H9 (cell line): ENCODE measurements at regions not wholly inside any gene's neighbourhood (a gene's known extent, or its start where the extent isn't known, plus 50 kb on each side); places are given as distances from the start of the nearest gene placed in this dataset.

Source experiments
- DNase-seq: peaks from one replicate; pipeline ENCODE4 v3.0.0-alpha.2; 2017
- H2AFZ ChIP-seq: one replicate; pipeline ENCODE4 v1.6.1; 2013; ENCODE audit warnings: mild to moderate bottlenecking, low read length, control low read depth, moderate library complexity
- H2AK5ac ChIP-seq: 2 replicates; pipeline ENCODE4 v1.6.1; 2013; ENCODE audit warnings: low read length, control low read depth, mixed read lengths; ENCODE audit not compliant: insufficient read length
- H2BK120ac ChIP-seq: one replicate; pipeline ENCODE4 v1.6.1; 2013; ENCODE audit warnings: low read depth, mild to moderate bottlenecking, low read length, control low read depth, inconsistent platforms; ENCODE audit not compliant: poor library complexity, severe bottlenecking
- H2BK12ac ChIP-seq: 2 replicates; pipeline ENCODE4 v1.6.1; 2013; ENCODE audit warnings: low read length, control low read depth, mixed read lengths, low read depth; ENCODE audit not compliant: insufficient read length
- H2BK15ac ChIP-seq: 2 replicates; pipeline ENCODE4 v1.6.1; 2013; ENCODE audit warnings: low read depth, low read length, control low read depth
- H2BK20ac ChIP-seq: one replicate; pipeline ENCODE4 v1.6.1; 2013; ENCODE audit warnings: low read depth, mild to moderate bottlenecking, low read length, control low read depth, inconsistent platforms; ENCODE audit not compliant: poor library complexity, severe bottlenecking
- H2BK5ac ChIP-seq: 2 replicates; pipeline ENCODE4 v1.6.1; 2013; ENCODE audit warnings: low read length, control low read depth, mixed read lengths; ENCODE audit not compliant: insufficient read length
- H3K14ac ChIP-seq: 2 replicates; pipeline ENCODE4 v1.6.1; 2013; ENCODE audit warnings: low read length, control low read depth; ENCODE audit not compliant: insufficient read depth
- H3K18ac ChIP-seq: 2 replicates; pipeline ENCODE4 v1.6.1; 2013; ENCODE audit warnings: low read depth, mild to moderate bottlenecking, mixed read lengths, low read length, control low read depth; ENCODE audit not compliant: insufficient read length
- H3K23ac ChIP-seq: 2 replicates; pipeline ENCODE4 v1.6.1; 2013; ENCODE audit warnings: low read length, control low read depth, mixed read lengths, low read depth; ENCODE audit not compliant: insufficient read length
- H3K23me2 ChIP-seq: 2 replicates; pipeline ENCODE4 v1.6.1; 2013; ENCODE audit warnings: low read depth, mild to moderate bottlenecking, mixed read lengths, low read length, control low read depth; ENCODE audit not compliant: insufficient read length, poor library complexity, severe bottlenecking
- H3K27ac ChIP-seq: 2 replicates; pipeline ENCODE4 v1.5.1; 2013; ENCODE audit warnings: low read length, control low read depth, mixed read lengths, low read depth; ENCODE audit not compliant: insufficient read length
- H3K27me3 ChIP-seq: 2 replicates; pipeline ENCODE4 v1.6.1; 2013; ENCODE audit warnings: low read length, control low read depth, inconsistent platforms; ENCODE audit not compliant: insufficient read depth
- H3K4ac ChIP-seq: 2 replicates; pipeline ENCODE4 v1.6.1; 2013; ENCODE audit warnings: low read depth, mild to moderate bottlenecking, control low read depth, inconsistent platforms, low read length, moderate library complexity
- H3K4me1 ChIP-seq: 2 replicates; pipeline ENCODE4 v1.6.1; 2013; ENCODE audit warnings: low read length, control low read depth, inconsistent platforms; ENCODE audit not compliant: insufficient read depth
- H3K4me2 ChIP-seq: 2 replicates; pipeline ENCODE4 v1.6.1; 2013; ENCODE audit warnings: low read length, control low read depth, mixed read lengths; ENCODE audit not compliant: insufficient read length, insufficient read depth
- H3K56ac ChIP-seq: 2 replicates; pipeline ENCODE4 v1.6.1; 2013; ENCODE audit warnings: low read depth, mild to moderate bottlenecking, mixed read lengths, low read length, control low read depth; ENCODE audit not compliant: insufficient read length
- H3K79me1 ChIP-seq: 2 replicates; pipeline ENCODE4 v1.6.1; 2013; ENCODE audit warnings: low read depth, mild to moderate bottlenecking, moderate library complexity, low read length, control low read depth, inconsistent platforms; ENCODE audit not compliant: insufficient read depth, poor library complexity, severe bottlenecking
- H3K79me2 ChIP-seq: 2 replicates; pipeline ENCODE4 v1.6.1; 2013; ENCODE audit warnings: low read length, control low read depth, inconsistent platforms; ENCODE audit not compliant: insufficient read depth
- H3K9ac ChIP-seq: 2 replicates; pipeline ENCODE4 v1.6.1; 2013; ENCODE audit warnings: low read length, control low read depth, mixed read lengths; ENCODE audit not compliant: insufficient read length; ENCODE audit errors: extremely low read depth
- H3K9me3 ChIP-seq: one replicate; pipeline ENCODE4 v1.6.1; 2013; ENCODE audit warnings: low read depth, low read length, inconsistent platforms; ENCODE audit not compliant: control insufficient read depth
- H3T11ph ChIP-seq: one replicate; pipeline ENCODE4 v1.6.1; 2013; ENCODE audit warnings: mild to moderate bottlenecking, low read length, control low read depth, inconsistent platforms
- H4K20me1 ChIP-seq: one replicate; pipeline ENCODE4 v1.6.1; 2013; ENCODE audit not compliant: control insufficient read depth, insufficient read length, insufficient read depth
- H4K5ac ChIP-seq: 2 replicates; pipeline ENCODE4 v1.6.1; 2013; ENCODE audit warnings: low read depth, mild to moderate bottlenecking, mixed read lengths, low read length, control low read depth; ENCODE audit not compliant: insufficient read length
- H4K8ac ChIP-seq: replicated peaks from 2 replicates; pipeline ENCODE4 v1.6.1; 2013; ENCODE audit warnings: low read length, control low read depth, mixed read lengths, low read depth; ENCODE audit not compliant: insufficient read length
- H4K91ac ChIP-seq: 2 replicates; pipeline ENCODE4 v1.6.1; 2013; ENCODE audit warnings: low read depth, mild to moderate bottlenecking, moderate library complexity, mixed read lengths, low read length, control low read depth; ENCODE audit not compliant: insufficient read length
- H3K27ac Mint-ChIP-seq, 3 experiments: 2 replicates in 2 of 3; 3 replicates in 1 of 3; pipeline ENCODE4 v1.8.0; 2020 to 2021; ENCODE audit warnings: mixed read lengths in 3 of 3, mild to moderate bottlenecking in 1 of 3, moderate library complexity in 1 of 3
- H3K27me3 Mint-ChIP-seq: 2 replicates; pipeline ENCODE4 v1.8.0; 2021; ENCODE audit warnings: low read depth, mild to moderate bottlenecking, moderate library complexity, mixed read lengths
- H3K36me3 Mint-ChIP-seq, 3 experiments: 2 replicates in 2 of 3; 3 replicates in 1 of 3; pipeline ENCODE4 v1.8.0; 2020 to 2021; ENCODE audit warnings: low read depth in 3 of 3, mixed read lengths in 3 of 3; ENCODE audit not compliant: insufficient read depth in 1 of 3
- H3K4me1 Mint-ChIP-seq, 2 experiments: 2 replicates each; pipeline ENCODE4 v1.8.0; 2020; ENCODE audit warnings: mixed read lengths in 2 of 2
- H3K4me3 Mint-ChIP-seq, 2 experiments: 2 replicates in 1 of 2; 3 replicates in 1 of 2; pipeline ENCODE4 v1.8.0; 2020 to 2021; ENCODE audit warnings: mild to moderate bottlenecking in 2 of 2, mixed read lengths in 2 of 2, moderate library complexity in 1 of 2
- H3K9me3 Mint-ChIP-seq, 2 experiments: 2 replicates in 1 of 2; 3 replicates in 1 of 2; pipeline ENCODE4 v1.8.0; 2020; ENCODE audit warnings: mild to moderate bottlenecking in 2 of 2, mixed read lengths in 2 of 2, moderate library complexity in 1 of 2
- CTCF ChIP-seq: fragments of 200-600 bp; sonication (generic); conservative IDR thresholded peaks from 3 replicates; pipeline ENCODE4 v1.8.0; 2021; ENCODE audit warnings: antibody characterized with exemption, mild to moderate bottlenecking
- WGBS: extraction: QIAGEN DNeasy Blood & Tissue Kit; methylation state at CpG from one replicate; pipeline ENCODE4 v1.1.7; 2013; ENCODE audit warnings: missing lambda C conversion rate, low lambda C conversion rate, mixed read lengths; ENCODE audit not compliant: insufficient read length; ENCODE audit errors: extremely low coverage; 5-methylcytosine and 5-hydroxymethylcytosine counted together

- Histone ChIP-seq H4K20me1 (no peaks in the 10 kb centered on the region), H2AFZ (no peak overlapping the region), H2BK12ac (no peak overlapping the region), H2BK15ac (no peak overlapping the region), H4K8ac (no peak overlapping the region), H3K27ac (no peak overlapping the region), H3T11ph (no peak overlapping the region), H3K18ac (no peak overlapping the region), H4K91ac (no peak overlapping the region), H3K4me2 (no peak overlapping the region), H3K23ac (no peak overlapping the region), H2BK120ac (no peak overlapping the region), H4K5ac (no peak overlapping the region), H3K14ac (no peak overlapping the region), H3K4ac (no peak overlapping the region), H3K9ac (no peak overlapping the region), H3K56ac (no peak overlapping the region), H3K79me1 (no peaks in the 10 kb centered on the region), H2AK5ac (no peak overlapping the region), H2BK5ac (no peak overlapping the region), H3K4me1 (0 out of 2 replicates have a peak, but pooled peaks cover 2% of the 10 kb centered on the region), H3K27me3 (no peaks in the 10 kb centered on the region), H3K23me2 (peaks cover 2% of the 10 kb centered on the region), H3K9me3 (no peaks in the 10 kb centered on the region), H3K79me2 (no peaks in the 10 kb centered on the region), H2BK20ac (no peak overlapping the region)
- no peak for DNase-seq
- Mint-ChIP-seq H3K27me3 (no peaks in the 10 kb centered on the region), H3K4me3 (no peak overlapping the region), H3K9me3 (no peaks in the 10 kb centered on the region), H3K4me1 (no peaks in the 10 kb centered on the region), H3K27ac (no peak overlapping the region), H3K36me3 (no peaks in the 10 kb centered on the region)
- WGBS: no CpG with 5 or more reads among the region's 2 CpGs
- TF ChIP-seq CTCF: no peak
Measured at GRCh38 chr7:106375499-106375898, 90.7 kb upstream of the NAMPT start.
